Trophoblast cell (in vitro differentiated cells and primary cell): ENCODE measurements at regions not wholly inside any gene's neighbourhood (a gene's known extent, or its start where the extent isn't known, plus 50 kb on each side); places are given as distances from the start of the nearest gene placed in this dataset.

Experiments used
- DNase-seq, 2 donors: peaks; one replicate each; pipeline ENCODE4 v3.0.0-alpha.2; 2016
- H2AFZ ChIP-seq: 2 replicates; pipeline ENCODE4 v1.6.1; 2013; ENCODE audit warnings: low read length, moderate library complexity, mild to moderate bottlenecking; ENCODE audit not compliant: insufficient read depth, poor library complexity
- H2AK5ac ChIP-seq: 2 replicates; pipeline ENCODE4 v1.6.1; 2013; ENCODE audit warnings: mild to moderate bottlenecking, low read length
- H2BK120ac ChIP-seq: 2 replicates; pipeline ENCODE4 v1.6.1; 2013; ENCODE audit warnings: low read length, mild to moderate bottlenecking, moderate library complexity; ENCODE audit not compliant: insufficient read depth, poor library complexity
- H2BK12ac ChIP-seq: 2 replicates; pipeline ENCODE4 v1.6.1; 2013; ENCODE audit warnings: mild to moderate bottlenecking, low read length, moderate library complexity
- H2BK5ac ChIP-seq: 2 replicates; pipeline ENCODE4 v1.6.1; 2013; ENCODE audit warnings: low read length, low read depth, moderate library complexity, mild to moderate bottlenecking; ENCODE audit not compliant: poor library complexity
- H3K14ac ChIP-seq: 2 replicates; pipeline ENCODE4 v1.6.1; 2013; ENCODE audit warnings: mild to moderate bottlenecking, low read length
- H3K18ac ChIP-seq: 2 replicates; pipeline ENCODE4 v1.6.1; 2013; ENCODE audit warnings: mild to moderate bottlenecking, low read length
- H3K23ac ChIP-seq: 2 replicates; pipeline ENCODE4 v1.6.1; 2013; ENCODE audit warnings: low read length
- H3K27ac ChIP-seq: 2 replicates; pipeline ENCODE4 v1.5.1; 2013; ENCODE audit warnings: low read depth, mild to moderate bottlenecking, inconsistent platforms, low read length, moderate library complexity
- H3K27me3 ChIP-seq: 2 replicates; pipeline ENCODE4 v1.6.1; 2013; ENCODE audit warnings: inconsistent platforms, mild to moderate bottlenecking, low read length, moderate library complexity; ENCODE audit not compliant: insufficient read depth
- H3K36me3 ChIP-seq, 2 experiments: 1 replicate in 1 of 2; 2 replicates in 1 of 2; pipeline ENCODE4 v1.6.1; 2013; ENCODE audit warnings: low read length in 2 of 2, mild to moderate bottlenecking in 2 of 2, moderate library complexity in 1 of 2; ENCODE audit not compliant: insufficient read depth in 2 of 2, control insufficient read depth in 1 of 2
- H3K4ac ChIP-seq: 2 replicates; pipeline ENCODE4 v1.6.1; 2013; ENCODE audit warnings: low read depth, mild to moderate bottlenecking, low read length, moderate library complexity
- H3K4me1 ChIP-seq, 2 experiments: 1 replicate in 1 of 2; 2 replicates in 1 of 2; pipeline ENCODE4 v1.6.1; 2013; ENCODE audit warnings: low read length in 2 of 2, mild to moderate bottlenecking in 2 of 2, moderate library complexity in 1 of 2; ENCODE audit not compliant: insufficient read depth in 2 of 2, control insufficient read depth in 1 of 2
- H3K4me2 ChIP-seq: 2 replicates; pipeline ENCODE4 v1.6.1; 2013; ENCODE audit warnings: inconsistent platforms, mild to moderate bottlenecking, low read length, moderate library complexity
- H3K4me3 ChIP-seq: 2 replicates; pipeline ENCODE4 v1.5.1; 2013; ENCODE audit warnings: mild to moderate bottlenecking, low read depth, low read length, inconsistent platforms
- H3K79me1 ChIP-seq: one replicate; pipeline ENCODE4 v1.6.1; 2013; ENCODE audit warnings: low read length
- H3K79me2 ChIP-seq: 2 replicates; pipeline ENCODE4 v1.6.1; 2013; ENCODE audit warnings: low read length, mild to moderate bottlenecking; ENCODE audit not compliant: control insufficient read depth, insufficient read depth, poor library complexity
- H3K9ac ChIP-seq: 2 replicates; pipeline ENCODE4 v1.6.1; 2013; ENCODE audit warnings: mild to moderate bottlenecking, low read length
- H3K9me3 ChIP-seq: 2 replicates; pipeline ENCODE4 v1.6.1; 2013; ENCODE audit warnings: low read depth, mild to moderate bottlenecking, control low read depth, inconsistent platforms, low read length; ENCODE audit not compliant: insufficient read depth
- H4K12ac ChIP-seq: 2 replicates; pipeline ENCODE4 v1.6.1; 2013; ENCODE audit warnings: low read depth, mild to moderate bottlenecking, low read length, moderate library complexity
- H4K8ac ChIP-seq: 2 replicates; pipeline ENCODE4 v1.6.1; 2013; ENCODE audit warnings: low read depth, mild to moderate bottlenecking, low read length, moderate library complexity
- H4K91ac ChIP-seq: one replicate; pipeline ENCODE4 v1.6.1; 2013; ENCODE audit warnings: low read depth, mild to moderate bottlenecking, low read length, moderate library complexity
- WGBS: extraction: QIAGEN DNeasy Blood & Tissue Kit; methylation state at CpG from one replicate; pipeline ENCODE4 v1.1.7; 2013; ENCODE audit warnings: missing lambda C conversion rate; ENCODE audit not compliant: insufficient read length, insufficient coverage; ENCODE audit errors: extremely low coverage; 5-methylcytosine and 5-hydroxymethylcytosine counted together

DNA sequence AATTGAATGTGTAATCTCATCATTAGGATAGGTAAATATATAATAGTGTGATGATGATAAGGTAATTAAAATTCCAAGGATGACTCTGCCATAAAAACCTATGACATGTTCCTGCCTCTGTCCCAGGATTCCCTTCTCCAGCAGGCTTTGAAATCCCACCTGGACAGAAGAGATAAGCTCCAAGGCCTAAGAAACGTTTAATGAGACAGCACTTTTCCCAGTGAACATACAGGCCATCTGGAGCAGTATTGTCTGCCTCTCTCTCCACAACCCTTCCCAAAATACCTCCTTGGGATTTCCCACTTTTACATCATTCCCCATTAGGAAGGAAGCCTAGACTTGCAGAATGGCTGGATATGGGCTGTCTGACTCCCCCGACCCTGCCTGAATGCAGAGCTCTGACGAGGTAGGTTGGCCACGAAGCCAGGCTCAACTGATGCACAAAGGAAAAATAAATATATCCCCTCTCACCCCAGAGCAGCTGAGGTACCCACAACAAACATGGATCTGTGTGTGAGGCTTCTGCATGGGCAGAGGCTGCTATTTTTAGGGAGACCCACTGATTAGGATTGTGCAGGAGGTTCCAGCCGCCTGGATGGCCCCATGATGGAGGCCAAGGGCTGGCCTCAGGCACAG is 71.0 kb downstream of the TMPRSS5 start:
- no peak overlapping the region for H3K4me3 ChIP-seq
- H3K36me3 ChIP-seq = no peaks in the 10 kb centered on the region
- no peak overlapping the region for H3K27ac ChIP-seq
- H2AK5ac ChIP-seq = no peak overlapping the region
- no peak overlapping the region for H4K91ac ChIP-seq
- no peak overlapping the region for H4K8ac ChIP-seq
- no peak overlapping the region for H4K12ac ChIP-seq
- H2BK12ac ChIP-seq = no peak overlapping the region
- no peak overlapping the region for H2BK120ac ChIP-seq
- no peaks in the 10 kb centered on the region for H3K27me3 ChIP-seq
- no peak overlapping the region for H3K14ac ChIP-seq
- no peak overlapping the region for H3K4me2 ChIP-seq
- H3K9ac ChIP-seq = no peak overlapping the region
- no peak overlapping the region for H3K4ac ChIP-seq
- H2BK5ac ChIP-seq = no peak overlapping the region
- H3K23ac ChIP-seq = no peak overlapping the region
- no peaks in the 10 kb centered on the region for H3K4me1 ChIP-seq
- no CpG with 5 or more reads among the region's 5 CpGs for WGBS
- no peaks in the 10 kb centered on the region for H3K9me3 ChIP-seq
- H3K18ac ChIP-seq = no peak overlapping the region
- H2AFZ ChIP-seq = no peak overlapping the region
- H3K79me2 ChIP-seq = no peaks in the 10 kb centered on the region
- no peak for DNase-seq
- H3K79me1 ChIP-seq = no peaks in the 10 kb centered on the region

DNA sequence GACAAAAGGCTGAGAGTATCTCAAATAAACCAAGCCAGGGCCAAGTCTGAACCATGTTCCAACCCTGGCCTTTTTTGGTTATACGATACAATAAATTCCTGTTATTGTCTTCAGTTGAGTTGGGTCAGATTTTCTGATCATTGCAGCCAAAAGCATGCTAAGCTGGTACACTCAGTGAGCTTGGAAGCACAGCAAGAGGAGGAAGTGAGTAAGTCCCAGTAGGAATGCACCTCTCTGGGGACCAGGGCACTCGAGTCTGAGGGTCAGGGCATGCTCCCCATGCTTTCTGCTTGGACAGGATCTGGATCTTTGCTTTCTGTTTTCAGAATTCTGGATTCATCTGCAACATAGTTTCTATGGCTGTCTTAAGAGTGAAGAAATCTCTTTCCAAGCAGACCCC is 73.1 kb downstream of the TMPRSS5 start:
- WGBS = no CpG with 5 or more reads among the region's 2 CpGs
- Histone ChIP-seq H2AK5ac (no peak overlapping the region), H2AFZ (no peak overlapping the region)

GRCh38 chr11:113629562-113629961 is 76.5 kb downstream of the TMPRSS5 start:
- H2AK5ac ChIP-seq = no peak overlapping the region
- H2AFZ ChIP-seq = no peak overlapping the region
- no peak overlapping the region for H2BK12ac ChIP-seq
- no peak overlapping the region for H3K4me3 ChIP-seq
- H3K36me3 ChIP-seq = no peaks in the 10 kb centered on the region
- H3K27me3 ChIP-seq = no peaks in the 10 kb centered on the region
- no CpG with 5 or more reads among the region's 8 CpGs for WGBS
- H3K4me1 ChIP-seq = no peaks in the 10 kb centered on the region
- no peak overlapping the region for H3K27ac ChIP-seq
- H3K79me1 ChIP-seq = no peaks in the 10 kb centered on the region
- H4K91ac ChIP-seq = no peak overlapping the region
- no peak overlapping the region for H2BK5ac ChIP-seq
- H4K8ac ChIP-seq = no peak overlapping the region
- no peak overlapping the region for H3K23ac ChIP-seq
- no peak overlapping the region for H4K12ac ChIP-seq
- H3K4me2 ChIP-seq = no peak overlapping the region
- no peaks in the 10 kb centered on the region for H3K79me2 ChIP-seq
- DNase-seq = no peak
- H2BK120ac ChIP-seq = no peak overlapping the region
- no peak overlapping the region for H3K14ac ChIP-seq
- H3K18ac ChIP-seq = no peak overlapping the region
- H3K9ac ChIP-seq = no peak overlapping the region
- H3K4ac ChIP-seq = no peak overlapping the region
- H3K9me3 ChIP-seq = no peaks in the 10 kb centered on the region

More for the DNA sequence above, 73.1 kb downstream of the TMPRSS5 start:
- no peak for DNase-seq
- no peak overlapping the region for H3K4ac ChIP-seq
- no peaks in the 10 kb centered on the region for H3K79me2 ChIP-seq
- H2BK120ac ChIP-seq = no peak overlapping the region
- no peak overlapping the region for H4K12ac ChIP-seq
- no peaks in the 10 kb centered on the region for H3K36me3 ChIP-seq
- H4K91ac ChIP-seq = no peak overlapping the region
- H3K4me2 ChIP-seq = no peak overlapping the region
- no peaks in the 10 kb centered on the region for H3K4me1 ChIP-seq
- no peak overlapping the region for H3K27ac ChIP-seq
- H3K14ac ChIP-seq = no peak overlapping the region
- no peak overlapping the region for H3K4me3 ChIP-seq
- H3K18ac ChIP-seq = no peak overlapping the region
- no peaks in the 10 kb centered on the region for H3K9me3 ChIP-seq
- H3K9ac ChIP-seq = no peak overlapping the region
- H4K8ac ChIP-seq = no peak overlapping the region
- no peak overlapping the region for H2BK5ac ChIP-seq
- H3K23ac ChIP-seq = no peak overlapping the region
- no peaks in the 10 kb centered on the region for H3K79me1 ChIP-seq
- H2BK12ac ChIP-seq = no peak overlapping the region
- no peaks in the 10 kb centered on the region for H3K27me3 ChIP-seq

GRCh38 chr11:113628912-113629311 is 77.2 kb downstream of the TMPRSS5 start:
- Histone ChIP-seq H3K79me1 (no peaks in the 10 kb centered on the region), H3K4ac (no peak overlapping the region), H3K4me3 (no peak overlapping the region), H3K79me2 (no peaks in the 10 kb centered on the region), H2AFZ (no peak overlapping the region), H3K27me3 (no peaks in the 10 kb centered on the region), H3K4me2 (no peak overlapping the region), H3K4me1 (no peaks in the 10 kb centered on the region), H3K27ac (no peak overlapping the region), H4K91ac (no peak overlapping the region), H3K14ac (no peak overlapping the region), H3K36me3 (no peaks in the 10 kb centered on the region), H2AK5ac (no peak overlapping the region), H3K18ac (no peak overlapping the region), H2BK12ac (no peak overlapping the region), H4K12ac (no peak overlapping the region), H2BK5ac (no peak overlapping the region), H4K8ac (no peak overlapping the region), H2BK120ac (no peak overlapping the region), H3K9me3 (no peaks in the 10 kb centered on the region), H3K9ac (no peak overlapping the region), H3K23ac (no peak overlapping the region)
- no peak for DNase-seq
- WGBS = no CpG with 5 or more reads among the region's 2 CpGs
